ENCODE measurements at regions not wholly inside any gene's neighbourhood (a gene's known extent, or its start where the extent isn't known, plus 50 kb on each side); places are given as distances from the start of the nearest gene placed in this dataset.
"Not testable (repeated sequence)": the region's sequence is repeated elsewhere in the genome, so short reads cannot be mapped to it uniquely, and the experiment has no call there.

DNA sequence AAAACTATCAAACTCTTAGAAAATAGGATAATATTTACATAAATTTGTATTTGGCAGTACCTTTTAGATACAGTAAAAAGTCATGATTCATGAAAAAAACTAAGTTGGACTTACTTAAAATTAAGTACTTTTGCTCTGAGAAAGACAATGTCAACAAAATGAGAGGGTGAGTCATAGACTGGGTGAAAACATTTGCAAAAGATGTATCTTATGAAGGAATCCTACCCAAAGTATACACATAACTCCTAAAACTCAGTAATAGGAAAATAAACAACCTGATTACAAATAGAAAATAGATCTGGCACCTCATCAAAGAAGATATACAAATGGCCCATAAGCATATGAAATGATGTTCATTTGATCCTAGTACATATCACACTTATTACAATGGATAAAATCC lies 1154.6 kb downstream of the JRKL start:
- Histone ChIP-seq H3K4me3 (no peak overlapping the region), H3K27ac (no peak overlapping the region), H3K9me3 (no peaks in the 10 kb centered on the region), H3K36me3 (no peaks in the 10 kb centered on the region), H3K27me3 (no peaks in the 10 kb centered on the region), H3K4me1 (no peaks in the 10 kb centered on the region)
- intact Hi-C loops (cut with DNase I) = no loop called here
- DNase-seq = no peak
- TF ChIP-seq POLR2AphosphoS5 (IDR thresholded peaks at IDR 0.05) (no peak), EP300 (IDR thresholded peaks at IDR 0.05) (no peak), POLR2A (IDR thresholded peaks at IDR 0.05) (no peak)
- TF ChIP-seq, protein P1, sequence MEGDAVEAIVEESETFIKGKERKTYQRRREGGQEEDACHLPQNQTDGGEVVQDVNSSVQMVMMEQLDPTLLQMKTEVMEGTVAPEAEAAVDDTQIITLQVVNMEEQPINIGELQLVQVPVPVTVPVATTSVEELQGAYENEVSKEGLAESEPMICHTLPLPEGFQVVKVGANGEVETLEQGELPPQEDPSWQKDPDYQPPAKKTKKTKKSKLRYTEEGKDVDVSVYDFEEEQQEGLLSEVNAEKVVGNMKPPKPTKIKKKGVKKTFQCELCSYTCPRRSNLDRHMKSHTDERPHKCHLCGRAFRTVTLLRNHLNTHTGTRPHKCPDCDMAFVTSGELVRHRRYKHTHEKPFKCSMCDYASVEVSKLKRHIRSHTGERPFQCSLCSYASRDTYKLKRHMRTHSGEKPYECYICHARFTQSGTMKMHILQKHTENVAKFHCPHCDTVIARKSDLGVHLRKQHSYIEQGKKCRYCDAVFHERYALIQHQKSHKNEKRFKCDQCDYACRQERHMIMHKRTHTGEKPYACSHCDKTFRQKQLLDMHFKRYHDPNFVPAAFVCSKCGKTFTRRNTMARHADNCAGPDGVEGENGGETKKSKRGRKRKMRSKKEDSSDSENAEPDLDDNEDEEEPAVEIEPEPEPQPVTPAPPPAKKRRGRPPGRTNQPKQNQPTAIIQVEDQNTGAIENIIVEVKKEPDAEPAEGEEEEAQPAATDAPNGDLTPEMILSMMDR (IDR thresholded peaks at IDR 0.05) = no peak

- Histone ChIP-seq H3K36me3 (no peaks in the 10 kb centered on the region), H3K9me3 (no peaks in the 10 kb centered on the region), H3K27ac (no peak overlapping the region), H3K4me1 (no peaks in the 10 kb centered on the region), H3K4me3 (no peak overlapping the region), H3K27me3 (no peaks in the 10 kb centered on the region)
- DNase-seq = no peak
- intact Hi-C loops (cut with DNase I) = no loop called here
- TF ChIP-seq POLR2A (IDR thresholded peaks at IDR 0.05) (no peak), POLR2AphosphoS5 (IDR thresholded peaks at IDR 0.05) (no peak), EP300 (IDR thresholded peaks at IDR 0.05) (no peak)
- TF ChIP-seq, protein P1 (IDR thresholded peaks at IDR 0.05) = no peak
- 84 to 92% methylated on average over 2 of the region's 2 CpGs for WGBS, 2 donors
Measured at GRCh38 chr11:97548280-97548679, 1158.5 kb downstream of the JRKL start.

GRCh38 chr11:97557399-97557798 lies 1167.6 kb downstream of the JRKL start:
- whole genome bisulfite sequencing, 2 donors = 54 to 77% methylated on average over 2 of the region's 2 CpGs
- H3K27me3 ChIP-seq = no peaks in the 10 kb centered on the region
- no peaks in the 10 kb centered on the region for H3K9me3 ChIP-seq
- no peak overlapping the region for H3K4me3 ChIP-seq
- no peaks in the 10 kb centered on the region for H3K36me3 ChIP-seq
- TF ChIP-seq EP300 (IDR thresholded peaks at IDR 0.05) = no peak
- DNase-seq = no peak
- intact Hi-C loops (cut with DNase I) = no loop called here
- H3K27ac ChIP-seq = no peak overlapping the region
- H3K4me1 ChIP-seq = no peaks in the 10 kb centered on the region

- H3K27ac ChIP-seq = no peak overlapping the region
- 80 to 95% methylated on average over 1 of the region's 1 CpG for WGBS, 2 donors
- H3K9me3 ChIP-seq = no peaks in the 10 kb centered on the region
Measured at GRCh38 chr11:97567801-97568200, 1178.0 kb downstream of the JRKL start.

GRCh38 chr11:97570636-97571035 lies 1180.8 kb downstream of the JRKL start:
- no peaks in the 10 kb centered on the region for H3K9me3 ChIP-seq
- TF ChIP-seq, protein P1 (IDR thresholded peaks at IDR 0.05) = no peak
- TF ChIP-seq POLR2A (IDR thresholded peaks at IDR 0.05) = no peak
- no peak for TF ChIP-seq EP300 (IDR thresholded peaks at IDR 0.05)
- no peak for TF ChIP-seq POLR2AphosphoS5 (IDR thresholded peaks at IDR 0.05)
- intact Hi-C loops (cut with DNase I) = no loop called here
- no peaks in the 10 kb centered on the region for H3K27me3 ChIP-seq
- no peaks in the 10 kb centered on the region for H3K36me3 ChIP-seq
- no peak overlapping the region for H3K27ac ChIP-seq
- DNase-seq = no peak
- no peak overlapping the region for H3K4me3 ChIP-seq
- H3K4me1 ChIP-seq = no peaks in the 10 kb centered on the region
- WGBS, 2 donors = 57 to 62% methylated on average over 3 of the region's 3 CpGs

More at GRCh38 chr11:97567801-97568200, 1178.0 kb downstream of the JRKL start:
- no peak for DNase-seq
- H3K4me3 ChIP-seq = no peak overlapping the region
- no peaks in the 10 kb centered on the region for H3K36me3 ChIP-seq
- no peaks in the 10 kb centered on the region for H3K27me3 ChIP-seq
- no peaks in the 10 kb centered on the region for H3K4me1 ChIP-seq
- no peak for TF ChIP-seq POLR2AphosphoS5 (IDR thresholded peaks at IDR 0.05)
- no peak for TF ChIP-seq POLR2A (IDR thresholded peaks at IDR 0.05)
- intact Hi-C loops (cut with DNase I) = no loop called here

- H3K4me3 ChIP-seq; DNase-seq; H3K4me1 ChIP-seq; H3K27me3 ChIP-seq; H3K36me3 ChIP-seq; intact Hi-C loops (cut with DNase I); H3K9me3 ChIP-seq; H3K27ac ChIP-seq: not testable (repeated sequence)
- 46 to 72% methylated on average over 6 of the region's 6 CpGs for WGBS, 2 donors
Measured at GRCh38 chr11:97573771-97574170, 1184.0 kb downstream of the JRKL start.

Data from sigmoid colon (tissue), 6 donors.